ENCODE measurements at regions not wholly inside any gene's neighbourhood (a gene's known extent, or its start where the extent isn't known, plus 50 kb on each side); places are given as distances from the start of the nearest gene placed in this dataset.

- BruUV-seq (replicated peaks) = no TSS peak
- H3K36me3 ChIP-seq (ENCODE audit: control insufficient read depth, insufficient read depth, low read length) = no peaks in the 10 kb centered on the region
- H3K23ac ChIP-seq (ENCODE audit: low read depth, low read length) = no peak overlapping the region
- ATAC-seq (ENCODE audit: low read depth) (no peak), DNase-seq (no peak)
- no peaks in the 10 kb centered on the region for H4K20me1 ChIP-seq (ENCODE audit: insufficient read depth, low read length)
- no peak overlapping the region for H2BK20ac ChIP-seq (ENCODE audit: low read depth, low read length)
- intact Hi-C loops (cut with micrococcal nuclease) (no loop called here), in situ Hi-C loops (cut with MboI; ENCODE audit: low sequenced_read_pairs) (no loop called here), dilution Hi-C loops (cut with HindIII; ENCODE audit: low sequenced_read_pairs, unreplicated experiment) (no loop called here)
- no peaks in the 10 kb centered on the region for H3K27me3 ChIP-seq (ENCODE audit: control insufficient read depth, insufficient read depth, low read length)
- H2BK15ac ChIP-seq (ENCODE audit: low read depth, low read length) = no peak overlapping the region
- no peak overlapping the region for H3K4ac ChIP-seq (ENCODE audit: low read depth, low read length)
- no peak overlapping the region for H2AK9ac ChIP-seq (replicated peaks; ENCODE audit: low read depth, low read length, poor library complexity)
- no peak overlapping the region for H3K14ac ChIP-seq (replicated peaks; ENCODE audit: low read depth, low read length)
- no peak overlapping the region for H3K27ac ChIP-seq (ENCODE audit: insufficient read depth, low read length)
- no peak overlapping the region for H4K8ac ChIP-seq (ENCODE audit: low read depth in 2 of 2, low read length in 2 of 2)
- no peak overlapping the region for H2BK120ac ChIP-seq (ENCODE audit: low read depth, low read length)
- 60% methylated on average over 2 of the region's 5 CpGs; no CpG with 5 or more reads in 1 of the 2 experiments for WGBS, 2 experiments (ENCODE audit: extremely low coverage in 2 of 2, insufficient read length in 1 of 2)
- H3K9me3 ChIP-seq (ENCODE audit: control insufficient read depth, insufficient read depth, low read length) = peaks cover 25% of the 10 kb centered on the region
- no peak overlapping the region for H2BK5ac ChIP-seq (ENCODE audit: low read depth, low read length, poor library complexity, severe bottlenecking)
- CTCF ChIA-PET = no interaction called here
- H3K56ac ChIP-seq (ENCODE audit: extremely low read depth, insufficient read depth, low read length) = no peak overlapping the region
- no peak overlapping the region for H4K5ac ChIP-seq (ENCODE audit: low read depth, low read length)
- no peak overlapping the region for H3K18ac ChIP-seq (ENCODE audit: low read depth, low read length)
- no peak overlapping the region for H4K91ac ChIP-seq (ENCODE audit: insufficient read depth, low read depth, low read length)
- H3K79me1 ChIP-seq (ENCODE audit: low read depth in 1 of 2, low read length in 2 of 2) = no peaks in the 10 kb centered on the region
- H3K9me1 ChIP-seq (ENCODE audit: insufficient read depth, low read length) = no peaks in the 10 kb centered on the region
- H3K9ac ChIP-seq (ENCODE audit: low read depth, low read length) = no peak overlapping the region
- POLR2A ChIA-PET (ENCODE audit: unreplicated experiment) = no interaction called here
- H3K4me2 ChIP-seq (ENCODE audit: low read depth, low read length) = no peak overlapping the region
- H3K4me1 ChIP-seq (ENCODE audit: control insufficient read depth, insufficient read depth, low read length) = no peaks in the 10 kb centered on the region
- H2AK5ac ChIP-seq (ENCODE audit: low read depth, low read length) = no peak overlapping the region
- no peak overlapping the region for H2AFZ ChIP-seq (replicated peaks; ENCODE audit: low read length, poor library complexity)
- no peak overlapping the region for H3K4me3 ChIP-seq (ENCODE audit: insufficient read depth, low read depth, low read length)
- no peak for TF ChIP-seq MAZ (IDR thresholded peaks at IDR 0.05; ENCODE audit: borderline replicate concordance, low read depth, low read length)
- TF ChIP-seq ELK1 (IDR thresholded peaks at IDR 0.05; ENCODE audit: borderline replicate concordance, low read depth, low read length) = no peak
- TF ChIP-seq NFE2L2 (IDR thresholded peaks at IDR 0.05; ENCODE audit: low read depth, low read length) = no peak
- no peak for TF ChIP-seq POLR2A (IDR thresholded peaks at IDR 0.05; ENCODE audit: low read depth, low read length)
- TF ChIP-seq MAFK (IDR thresholded peaks at IDR 0.05; ENCODE audit: low read depth, low read length) = no peak
- TF ChIP-seq CEBPB (IDR thresholded peaks at IDR 0.05; ENCODE audit: low read depth, low read length) = no peak
- TF ChIP-seq RCOR1 (IDR thresholded peaks at IDR 0.05; ENCODE audit: insufficient replicate concordance, low read length) = no peak
- TF ChIP-seq RAD21 (IDR thresholded peaks at IDR 0.05; ENCODE audit: low read length) = no peak
- no peak for TF ChIP-seq CTCF (conservative IDR thresholded peaks at IDR 0.05; ENCODE audit: low read depth, low read length)
- TF ChIP-seq CHD1 (IDR thresholded peaks at IDR 0.05; ENCODE audit: low read depth, low read length) = no peak
- TF ChIP-seq MXI1 (IDR thresholded peaks at IDR 0.05; ENCODE audit: borderline replicate concordance, low read depth, low read length) = no peak
- TF ChIP-seq BHLHE40 (IDR thresholded peaks at IDR 0.05; ENCODE audit: low read depth, low read length) = no peak
- no peak for TF ChIP-seq RFX5 (IDR thresholded peaks at IDR 0.05; ENCODE audit: low read depth, low read length)
- TF ChIP-seq USF2 (IDR thresholded peaks at IDR 0.05; ENCODE audit: low read depth, low read length) = no peak
- no peak for TF ChIP-seq SMC3 (IDR thresholded peaks at IDR 0.05; ENCODE audit: low read depth, low read length)
- TF ChIP-seq FOS (IDR thresholded peaks at IDR 0.05; ENCODE audit: low read depth, low read length) = no peak
Observed at GRCh38 chr14:98782062-98782461, 489.9 kb downstream of the BCL11B start.

Measured in IMR-90 (cell line).